Kidney (tissue), 13 donors: ENCODE measurements at regions not wholly inside any gene's neighbourhood (a gene's known extent, or its start where the extent isn't known, plus 50 kb on each side); places are given as distances from the start of the nearest gene placed in this dataset.

Source experiments
- DNase-seq, 5 donors: peaks; one replicate each; pipeline ENCODE4 v3.0.0-alpha.2; 2013 to 2020
- FAIRE-seq: peaks from 2 replicates; lab custom pipeline; 2012; peaks lifted over from hg19 to GRCh38; lab: Jason Lieb, UNC
- H3K27ac ChIP-seq, 2 donors: one replicate each; pipeline ENCODE4 v1.7.0; 2013; ENCODE audit warnings: low read depth in 2 of 2, low read length in 2 of 2, inconsistent platforms in 1 of 2
- H3K27me3 ChIP-seq: one replicate; pipeline ENCODE4 v1.7.1; 2013; ENCODE audit warnings: low read length, inconsistent platforms; ENCODE audit not compliant: control insufficient read depth, insufficient read depth
- H3K36me3 ChIP-seq, 3 donors: one replicate each; pipeline versions ENCODE4 v1.7.0 to v1.7.1; 2013; ENCODE audit warnings: low read length in 3 of 3, control low read depth in 1 of 3, inconsistent platforms in 1 of 3; ENCODE audit not compliant: insufficient read depth in 3 of 3, control insufficient read depth in 2 of 3
- H3K4me1 ChIP-seq, 3 donors: one replicate each; pipeline versions ENCODE4 v1.7.0 to v1.7.1; 2013; ENCODE audit warnings: low read length in 3 of 3, inconsistent platforms in 1 of 3, low read depth in 1 of 3; ENCODE audit not compliant: control insufficient read depth in 2 of 3, insufficient read depth in 2 of 3
- H3K4me3 ChIP-seq, 3 donors: one replicate each; pipeline versions ENCODE4 v1.7.0 to v1.8.1; 2013; ENCODE audit warnings: low read length in 3 of 3, control low read depth in 1 of 3, inconsistent platforms in 1 of 3
- H3K9ac ChIP-seq, 3 donors: one replicate each; pipeline versions ENCODE4 v1.7.0 to v1.7.1; 2013; ENCODE audit warnings: low read length in 3 of 3, control low read depth in 1 of 3, inconsistent platforms in 1 of 3
- H3K9me3 ChIP-seq, 3 donors: one replicate each; pipeline versions ENCODE4 v1.7.0 to v1.7.1; 2013; ENCODE audit warnings: low read length in 3 of 3, control low read depth in 1 of 3, inconsistent platforms in 1 of 3; ENCODE audit not compliant: control insufficient read depth in 2 of 3, insufficient read depth in 1 of 3
- CTCF ChIP-seq: IDR thresholded peaks from 3 replicates; pipeline ENCODE4 v1.5.1; 2012; ENCODE audit warnings: mild to moderate bottlenecking, moderate library complexity, borderline replicate concordance; ENCODE audit not compliant: insufficient read depth; ENCODE audit errors: extremely low read depth
- intact Hi-C: fragments of 100-400 bp; cut with DNase I; formaldehyde crosslinking; loops from one replicate; pipeline ENCODE4 v1.11.1; 2022
- donor health status: control.
- donor health status: control.
- donor health status: control.
- donor health status: control.
- donor health status: control.
- donor health status: DM: yes; HTN: yes; CAD: no.
- donor health status: Normal renal cell carcinoma (clear cell type).

- DNase-seq (no peak), FAIRE-seq (no peak)
- no peak overlapping the region for H3K4me3 ChIP-seq
- no peaks in the 10 kb centered on the region for H3K36me3 ChIP-seq
- no peak for TF ChIP-seq CTCF
- H3K27ac ChIP-seq, result no peak overlapping the region
- no peaks in the 10 kb centered on the region for H3K9me3 ChIP-seq
- intact Hi-C loops, result no loop called here
- H3K27me3 ChIP-seq, result no peaks in the 10 kb centered on the region
- H3K9ac ChIP-seq, result no peak overlapping the region
- H3K4me1 ChIP-seq, result no peaks in the 10 kb centered on the region
Measured at GRCh38 chr4:44093390-44093789, 355.2 kb downstream of the KCTD8 start.

GRCh38 chr4:44098973-44099372 is 349.6 kb downstream of the KCTD8 start:
- no peaks in the 10 kb centered on the region for H3K27me3 ChIP-seq
- H3K4me3 ChIP-seq, result no peak overlapping the region
- no peaks in the 10 kb centered on the region for H3K36me3 ChIP-seq
- FAIRE-seq, result no peak
- no peak for DNase-seq
- no peak overlapping the region for H3K27ac ChIP-seq
- intact Hi-C loops, result no loop called here
- H3K9me3 ChIP-seq, result no peaks in the 10 kb centered on the region
- no peak overlapping the region for H3K9ac ChIP-seq
- no peak for TF ChIP-seq CTCF
- H3K4me1 ChIP-seq, result no peaks in the 10 kb centered on the region

DNA sequence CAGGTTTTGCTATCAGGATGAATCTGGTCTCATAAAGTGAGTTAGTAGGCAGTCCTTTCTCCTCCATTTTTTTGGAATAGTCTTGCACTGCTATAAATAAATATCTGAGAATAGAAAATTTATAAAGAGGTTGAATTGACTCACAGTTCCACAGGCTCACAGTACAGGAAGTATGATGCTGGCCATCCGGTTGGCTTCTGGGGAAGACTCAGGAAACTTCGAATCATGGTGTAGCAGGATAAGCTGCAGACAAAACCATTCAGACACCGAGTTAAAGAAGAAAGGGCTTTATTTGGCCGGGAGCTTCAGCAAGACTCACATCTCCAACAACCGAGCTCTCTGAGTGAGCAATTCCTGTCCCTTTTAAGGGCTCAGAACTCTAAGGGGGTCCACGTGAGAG is 348.2 kb downstream of the KCTD8 start:
- Histone ChIP-seq H3K4me3 (no peak overlapping the region), H3K36me3 (no peaks in the 10 kb centered on the region), H3K27ac (no peak overlapping the region), H3K4me1 (no peaks in the 10 kb centered on the region), H3K27me3 (no peaks in the 10 kb centered on the region), H3K9me3 (no peaks in the 10 kb centered on the region), H3K9ac (no peak overlapping the region)
- no peak for TF ChIP-seq CTCF
- DNase-seq (no peak), FAIRE-seq (no peak)
- intact Hi-C loops, result no loop called here

DNA sequence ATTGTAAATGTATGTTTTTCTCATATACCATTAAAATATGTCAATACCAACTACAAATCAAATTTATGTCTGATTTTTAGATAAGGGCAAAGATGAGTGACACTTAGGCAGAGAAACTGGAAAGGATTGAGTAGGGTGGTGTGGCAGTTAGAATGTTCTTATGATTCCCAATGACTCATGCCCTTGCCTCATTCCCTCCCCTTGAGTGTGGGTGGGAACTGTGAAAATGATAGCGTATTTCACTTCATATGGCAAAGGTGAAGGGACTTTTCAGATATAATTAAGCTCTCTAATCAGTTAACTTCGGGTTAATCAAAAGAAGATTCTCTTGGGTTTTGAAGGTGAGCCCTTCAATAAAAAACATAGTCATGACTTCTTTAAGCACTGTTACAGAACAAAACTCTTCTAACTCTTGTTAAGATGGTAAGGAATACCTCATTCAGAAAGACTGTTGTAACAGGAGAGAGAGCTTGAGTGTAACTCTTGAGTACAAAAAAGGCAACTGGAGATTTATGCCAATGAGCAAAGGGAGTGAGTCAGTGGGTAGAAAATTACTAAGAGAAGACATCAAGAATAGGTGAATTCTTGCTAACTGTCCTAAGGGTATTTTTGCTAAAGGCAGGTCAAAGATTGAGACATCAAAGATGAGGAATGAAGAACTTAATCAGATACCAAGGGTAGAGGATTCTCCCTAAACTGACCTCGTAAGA is 329.5 kb downstream of the KCTD8 start:
- no peaks in the 10 kb centered on the region for H3K9me3 ChIP-seq
- H3K27ac ChIP-seq, result no peak overlapping the region
- H3K4me3 ChIP-seq, result no peak overlapping the region
- DNase-seq (no peak), FAIRE-seq (no peak)
- H3K9ac ChIP-seq, result no peak overlapping the region
- TF ChIP-seq CTCF, result no peak
- no peaks in the 10 kb centered on the region for H3K27me3 ChIP-seq
- H3K36me3 ChIP-seq, result no peaks in the 10 kb centered on the region
- intact Hi-C loops, result no loop called here
- H3K4me1 ChIP-seq, result no peaks in the 10 kb centered on the region
